Astrocyte (in vitro differentiated cells and primary cell): ENCODE measurements at regions not wholly inside any gene's neighbourhood (a gene's known extent, or its start where the extent isn't known, plus 50 kb on each side); places are given as distances from the start of the nearest gene placed in this dataset.

ENCODE experiments used
- EZH2 ChIP-seq: IDR thresholded peaks from 2 replicates; pipeline ENCODE4 v1.6.1; 2012; ENCODE audit warnings: mild to moderate bottlenecking, low read length, inconsistent platforms; ENCODE audit not compliant: insufficient read depth
- TF ChIP-seq, protein P1 (sequence below): IDR thresholded peaks from 2 replicates; pipeline ENCODE4 v1.5.1; 2011; ENCODE audit warnings: low read depth, mild to moderate bottlenecking, inconsistent platforms, low read length, moderate library complexity; ENCODE audit not compliant: insufficient read depth

DNA sequence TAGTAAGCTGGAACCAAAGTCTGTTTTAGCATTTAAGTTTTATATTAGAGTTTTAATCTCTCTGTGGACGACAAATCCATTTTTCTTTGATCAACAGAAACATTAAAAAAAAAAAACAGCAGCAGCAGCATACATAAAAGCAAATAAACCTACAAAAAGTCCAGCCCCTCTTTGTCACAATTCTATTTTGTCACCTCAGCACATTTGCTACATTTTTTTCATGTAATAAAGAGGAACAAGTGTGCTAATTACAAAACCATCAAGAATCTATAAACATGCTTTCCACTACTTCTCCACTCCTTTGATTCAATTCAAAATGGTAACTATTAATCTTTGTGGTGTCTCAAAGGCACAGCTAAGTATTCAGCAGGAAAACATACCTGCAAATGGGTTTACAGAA is 259.8 kb upstream of the GNAI1 start:
- TF ChIP-seq, protein P1, sequence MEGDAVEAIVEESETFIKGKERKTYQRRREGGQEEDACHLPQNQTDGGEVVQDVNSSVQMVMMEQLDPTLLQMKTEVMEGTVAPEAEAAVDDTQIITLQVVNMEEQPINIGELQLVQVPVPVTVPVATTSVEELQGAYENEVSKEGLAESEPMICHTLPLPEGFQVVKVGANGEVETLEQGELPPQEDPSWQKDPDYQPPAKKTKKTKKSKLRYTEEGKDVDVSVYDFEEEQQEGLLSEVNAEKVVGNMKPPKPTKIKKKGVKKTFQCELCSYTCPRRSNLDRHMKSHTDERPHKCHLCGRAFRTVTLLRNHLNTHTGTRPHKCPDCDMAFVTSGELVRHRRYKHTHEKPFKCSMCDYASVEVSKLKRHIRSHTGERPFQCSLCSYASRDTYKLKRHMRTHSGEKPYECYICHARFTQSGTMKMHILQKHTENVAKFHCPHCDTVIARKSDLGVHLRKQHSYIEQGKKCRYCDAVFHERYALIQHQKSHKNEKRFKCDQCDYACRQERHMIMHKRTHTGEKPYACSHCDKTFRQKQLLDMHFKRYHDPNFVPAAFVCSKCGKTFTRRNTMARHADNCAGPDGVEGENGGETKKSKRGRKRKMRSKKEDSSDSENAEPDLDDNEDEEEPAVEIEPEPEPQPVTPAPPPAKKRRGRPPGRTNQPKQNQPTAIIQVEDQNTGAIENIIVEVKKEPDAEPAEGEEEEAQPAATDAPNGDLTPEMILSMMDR = no peak
- no peak for TF ChIP-seq EZH2
